Globus pallidus (tissue), 1 donor: ENCODE measurements at regions not wholly inside any gene's neighbourhood (a gene's known extent, or its start where the extent isn't known, plus 50 kb on each side); places are given as distances from the start of the nearest gene placed in this dataset.
"Not testable (repeated sequence)": the region's sequence is repeated elsewhere in the genome, so short reads cannot be mapped to it uniquely, and the experiment has no call there.

Source experiments
- DNase-seq: peaks from one replicate; pipeline ENCODE4 v3.0.0-alpha.2; 2015; ENCODE audit warnings: low spot score

- no peak for DNase-seq
Observed at GRCh38 chr9:101860920-101861319, 122.5 kb upstream of the GRIN3A start.

DNA sequence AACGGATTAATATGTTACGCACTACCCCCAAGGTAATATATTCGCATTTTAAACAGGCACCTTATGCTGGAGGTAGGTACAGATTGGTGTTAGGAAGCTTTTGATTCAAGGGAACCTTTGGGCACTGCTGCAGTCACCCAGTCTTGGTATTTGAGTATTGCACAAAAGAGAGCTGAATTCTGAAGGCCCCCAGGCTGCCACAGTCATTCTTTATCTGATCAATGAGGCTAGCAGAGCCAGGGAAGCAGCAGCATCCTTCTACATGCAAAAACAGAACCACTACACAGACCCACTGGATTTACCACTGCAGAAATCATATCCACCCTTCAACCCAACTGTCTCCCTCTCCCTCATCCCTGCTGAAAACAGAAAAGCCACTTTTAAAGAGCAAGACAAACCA, 121.2 kb upstream of the GRIN3A start:
- no peak for DNase-seq

DNA sequence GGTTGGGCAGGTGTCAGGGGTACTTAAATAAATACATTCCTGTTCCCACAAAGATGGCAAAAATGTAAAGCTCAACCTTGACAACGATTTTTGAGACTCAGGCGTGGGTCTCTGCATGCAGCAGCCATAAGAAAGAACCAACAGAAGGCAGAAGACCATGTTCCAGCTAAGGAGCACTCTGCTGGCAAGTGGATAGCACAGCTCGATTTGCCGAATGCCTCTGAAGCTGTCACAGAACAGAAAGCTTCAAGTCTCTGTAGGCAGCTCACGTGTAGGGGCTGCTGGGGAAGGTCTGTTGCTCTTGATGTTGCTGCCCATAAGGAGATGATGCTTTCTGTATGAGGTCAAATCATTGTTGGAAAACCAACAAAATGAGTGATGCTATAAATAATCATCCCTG, 119.6 kb upstream of the GRIN3A start:
- DNase-seq = no peak

DNA sequence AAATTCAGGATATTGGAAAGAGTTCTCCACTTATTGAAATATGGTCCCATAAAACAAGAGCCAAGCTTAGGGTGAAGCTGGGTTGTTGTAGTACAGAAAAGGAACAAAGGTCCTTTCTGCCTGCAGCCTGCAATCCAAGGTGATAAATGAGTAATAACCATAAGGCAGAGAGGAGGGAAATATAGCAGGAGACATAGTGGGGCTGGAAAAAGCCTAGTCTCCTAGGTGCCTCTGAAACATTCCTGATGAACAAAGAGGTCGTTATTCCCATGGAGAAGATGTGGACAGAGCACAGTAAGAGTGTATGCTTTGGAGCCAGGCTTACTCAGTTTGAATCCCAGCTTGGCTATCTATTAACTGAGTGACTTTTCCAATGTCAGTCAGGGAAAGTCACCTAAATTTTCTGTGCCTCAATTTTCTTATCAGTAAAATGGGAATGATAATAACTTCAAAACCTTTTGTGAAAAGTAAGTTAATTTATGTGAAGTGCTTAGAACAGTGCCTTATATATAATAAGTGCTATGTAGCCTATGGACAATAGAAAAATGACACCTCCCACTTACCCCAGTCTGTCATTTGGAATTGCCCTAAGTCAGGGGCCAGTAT, 110.8 kb upstream of the GRIN3A start:
- no peak for DNase-seq

- DNase-seq = no peak
Observed at GRCh38 chr9:101848485-101848919, 110.1 kb upstream of the GRIN3A start.

DNA sequence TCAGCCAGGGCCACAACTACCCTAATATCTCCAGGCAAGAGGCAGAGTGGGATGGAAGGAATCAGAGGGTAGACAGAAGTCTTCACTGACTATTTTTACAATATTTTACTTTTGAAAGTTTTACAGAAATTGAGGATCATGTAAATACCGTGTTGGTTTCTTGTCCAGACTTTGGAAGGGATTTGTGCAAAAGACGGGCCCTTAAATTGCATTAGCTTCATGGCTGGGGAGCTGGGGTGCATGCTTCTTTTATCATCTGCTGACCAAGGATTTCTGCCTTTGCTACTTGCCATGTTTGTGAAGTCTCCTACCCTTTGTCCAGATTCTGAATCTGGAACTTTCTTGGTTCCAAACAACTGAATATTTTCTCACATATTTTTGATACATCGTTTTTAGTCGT, 107.7 kb upstream of the GRIN3A start:
- DNase-seq = no peak

GRCh38 chr9:101840694-101841188, 102.3 kb upstream of the GRIN3A start:
- DNase-seq = no peak

- not testable (repeated sequence) for DNase-seq
Observed at GRCh38 chr9:101838988-101839387, 100.5 kb upstream of the GRIN3A start.

GRCh38 chr9:101836021-101836420, 97.6 kb upstream of the GRIN3A start:
- no peak for DNase-seq

GRCh38 chr9:101832486-101832885, 94.0 kb upstream of the GRIN3A start:
- DNase-seq = no peak

DNA sequence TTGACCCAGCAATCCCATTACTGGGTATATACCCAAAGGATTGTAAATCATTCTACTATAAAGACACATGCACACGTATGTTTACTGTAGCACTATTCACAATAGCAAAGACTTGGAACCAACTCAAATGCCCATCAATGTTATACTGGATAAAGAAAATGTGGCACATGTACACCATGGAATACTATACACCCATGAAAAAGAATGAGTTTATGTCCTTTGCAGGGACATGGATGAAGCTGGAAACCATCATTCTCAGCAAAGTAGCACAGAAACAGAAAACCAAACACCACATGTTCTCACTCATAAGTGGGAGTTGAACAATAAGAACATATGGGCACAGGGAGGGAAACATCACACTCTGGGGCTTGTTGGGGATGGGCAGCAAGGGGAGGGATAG, 83.0 kb upstream of the GRIN3A start:
- DNase-seq = not testable (repeated sequence)

- DNase-seq = not testable (repeated sequence)
Observed at GRCh38 chr9:101820983-101821382, 82.5 kb upstream of the GRIN3A start.

- DNase-seq = no peak
Observed at GRCh38 chr9:101814064-101814463, 75.6 kb upstream of the GRIN3A start.

- not testable (repeated sequence) for DNase-seq
Observed at GRCh38 chr9:101807879-101808278, 69.4 kb upstream of the GRIN3A start.

DNA sequence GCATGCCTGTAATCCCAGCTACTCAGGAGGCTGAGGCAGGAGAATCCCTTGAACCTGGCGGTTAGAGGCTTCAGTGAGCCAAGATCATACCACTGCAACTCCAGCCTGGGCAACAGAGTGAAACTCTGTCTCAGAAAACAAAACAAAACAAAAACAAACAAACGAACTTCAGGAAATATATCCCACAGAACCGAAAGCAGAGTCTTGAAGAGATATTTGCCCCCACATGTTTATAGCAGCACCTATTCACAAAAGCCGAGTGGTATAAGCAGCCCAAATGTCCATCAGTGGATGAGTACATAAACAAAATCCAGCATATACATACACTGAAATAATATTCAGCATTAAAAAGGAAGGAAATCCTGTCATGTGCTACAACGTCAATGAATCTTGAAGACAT, 57.6 kb upstream of the GRIN3A start:
- DNase-seq = no peak

DNA sequence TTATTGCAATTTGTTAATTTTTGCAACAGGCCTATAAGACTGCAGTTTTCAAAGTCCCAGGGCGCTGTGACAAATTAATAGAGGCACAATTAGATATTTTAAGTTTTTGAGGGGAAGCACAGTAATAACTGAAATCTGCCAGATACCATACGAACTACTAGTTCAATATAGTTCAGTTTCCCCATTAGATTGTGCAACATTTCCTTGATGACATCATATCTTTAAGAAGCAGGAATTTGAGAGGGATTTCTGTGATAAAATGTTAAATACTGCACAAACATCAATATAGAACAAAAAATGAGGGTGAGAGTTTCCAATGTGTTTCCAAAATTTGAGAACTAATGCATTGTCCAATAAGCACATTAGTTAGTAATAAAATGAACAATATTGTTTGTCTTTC, 56.7 kb upstream of the GRIN3A start:
- DNase-seq = no peak

DNA sequence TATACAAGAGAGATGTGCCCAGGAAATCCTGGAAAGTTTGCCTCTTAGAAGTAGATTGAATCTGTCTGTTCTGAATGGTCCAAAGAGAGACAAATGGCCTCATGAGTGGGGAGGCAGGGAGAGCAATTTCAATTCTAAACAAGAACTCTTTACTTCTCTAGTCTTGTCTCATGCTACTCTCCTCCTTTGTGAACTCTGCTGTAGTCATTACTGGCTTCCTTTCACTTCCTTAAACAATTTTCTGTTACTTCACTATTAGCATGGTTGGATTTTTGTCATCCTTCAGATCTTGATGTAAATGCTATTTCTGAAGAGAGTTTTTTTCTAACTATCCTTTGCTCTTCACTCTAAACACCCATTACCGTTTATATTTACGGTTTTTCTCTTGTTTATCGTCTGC, 54.0 kb upstream of the GRIN3A start:
- DNase-seq = no peak

GRCh38 chr9:101791938-101792337, 53.5 kb upstream of the GRIN3A start:
- DNase-seq = peak; percentile 24

- DNase-seq = no peak
Observed at GRCh38 chr9:101791533-101791932, 53.1 kb upstream of the GRIN3A start.
